ENCODE measurements at regions not wholly inside any gene's neighbourhood (a gene's known extent, or its start where the extent isn't known, plus 50 kb on each side); places are given as distances from the start of the nearest gene placed in this dataset.

DNA sequence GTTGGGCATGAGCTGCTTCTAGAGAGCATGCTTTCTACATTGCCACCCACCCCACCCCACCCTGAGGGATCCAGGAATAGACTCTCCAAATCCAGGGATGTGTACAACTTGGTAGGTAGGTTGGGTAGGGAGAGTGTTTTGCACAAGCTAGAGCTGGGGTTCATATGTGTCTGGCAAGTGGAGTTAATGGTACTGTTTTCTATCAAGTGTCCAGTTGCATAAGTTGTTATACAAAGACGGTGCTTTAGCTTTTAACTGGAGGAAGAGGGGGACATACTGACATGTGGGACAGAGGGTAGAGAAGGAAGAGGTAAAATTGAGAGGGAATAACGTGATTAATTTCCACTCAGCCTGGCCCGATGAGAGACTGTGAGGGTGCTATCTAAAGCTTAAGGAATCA, 51.0 kb upstream of the TNC start:
- H3K36me3 ChIP-seq, result no peaks in the 10 kb centered on the region
- H3K27ac ChIP-seq, result no peak overlapping the region
- H3K4me1 ChIP-seq, result peaks cover 0 to 9% (median 0%) of the 10 kb centered on the region in 3 donors
- no peaks in the 10 kb centered on the region for H3K27me3 ChIP-seq
- WGBS, 2 donors (ENCODE audit: low coverage in 1 of 2), result 75 to 81% methylated on average over 3 of the region's 3 CpGs
- ATAC-seq, result no peak
- no peaks in the 10 kb centered on the region for H3K9me3 ChIP-seq
- no peak overlapping the region for H3K4me3 ChIP-seq
- no peak for TF ChIP-seq POLR2A (IDR thresholded peaks at IDR 0.05)

DNA sequence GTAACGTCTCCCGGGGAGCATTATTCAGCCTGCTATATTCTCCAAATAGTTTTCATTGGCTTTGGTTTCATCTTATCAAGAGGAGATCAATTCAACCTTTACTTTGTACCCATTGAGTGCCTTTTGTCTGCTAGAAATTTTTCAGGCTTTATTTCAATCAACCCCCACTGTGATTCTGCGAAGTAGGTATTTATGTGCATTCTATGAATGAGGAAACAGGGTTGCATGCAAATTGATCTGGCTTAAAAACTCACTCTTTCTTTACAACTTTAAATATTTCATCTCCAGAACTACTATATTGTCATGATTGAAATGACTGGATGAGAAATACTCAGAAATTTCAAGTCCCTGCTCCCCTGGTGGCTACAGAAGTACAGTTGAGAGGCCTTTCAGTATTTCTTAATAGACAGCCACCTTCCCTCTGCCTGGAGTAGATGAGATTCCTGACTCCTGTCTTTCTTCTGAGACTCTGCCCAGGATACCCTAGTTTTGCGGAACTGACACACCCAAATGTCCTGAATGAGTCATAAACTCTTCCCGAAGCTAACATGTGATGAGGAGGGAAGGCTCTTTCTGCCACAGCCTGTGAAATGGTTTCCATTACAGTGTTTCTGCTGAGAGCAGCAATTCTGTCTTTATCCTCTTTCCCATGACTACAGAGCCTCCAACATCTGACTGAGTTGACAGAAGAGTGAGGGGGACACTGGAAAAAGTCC, 52.6 kb upstream of the TNC start:
- Histone ChIP-seq H3K9me3 (no peaks in the 10 kb centered on the region), H3K27ac (no peak overlapping the region), H3K36me3 (no peaks in the 10 kb centered on the region), H3K4me3 (no peak overlapping the region), H3K4me1 (no peaks in the 10 kb centered on the region), H3K27me3 (no peaks in the 10 kb centered on the region)
- 57 to 89% methylated on average over 4 to 5 of the region's 5 CpGs for WGBS, 2 donors (ENCODE audit: low coverage in 1 of 2)
- TF ChIP-seq POLR2AphosphoS5 (IDR thresholded peaks at IDR 0.05) (no peak), EP300 (IDR thresholded peaks at IDR 0.05) (no peak), POLR2A (IDR thresholded peaks at IDR 0.05) (no peak)
- TF ChIP-seq, protein P1, sequence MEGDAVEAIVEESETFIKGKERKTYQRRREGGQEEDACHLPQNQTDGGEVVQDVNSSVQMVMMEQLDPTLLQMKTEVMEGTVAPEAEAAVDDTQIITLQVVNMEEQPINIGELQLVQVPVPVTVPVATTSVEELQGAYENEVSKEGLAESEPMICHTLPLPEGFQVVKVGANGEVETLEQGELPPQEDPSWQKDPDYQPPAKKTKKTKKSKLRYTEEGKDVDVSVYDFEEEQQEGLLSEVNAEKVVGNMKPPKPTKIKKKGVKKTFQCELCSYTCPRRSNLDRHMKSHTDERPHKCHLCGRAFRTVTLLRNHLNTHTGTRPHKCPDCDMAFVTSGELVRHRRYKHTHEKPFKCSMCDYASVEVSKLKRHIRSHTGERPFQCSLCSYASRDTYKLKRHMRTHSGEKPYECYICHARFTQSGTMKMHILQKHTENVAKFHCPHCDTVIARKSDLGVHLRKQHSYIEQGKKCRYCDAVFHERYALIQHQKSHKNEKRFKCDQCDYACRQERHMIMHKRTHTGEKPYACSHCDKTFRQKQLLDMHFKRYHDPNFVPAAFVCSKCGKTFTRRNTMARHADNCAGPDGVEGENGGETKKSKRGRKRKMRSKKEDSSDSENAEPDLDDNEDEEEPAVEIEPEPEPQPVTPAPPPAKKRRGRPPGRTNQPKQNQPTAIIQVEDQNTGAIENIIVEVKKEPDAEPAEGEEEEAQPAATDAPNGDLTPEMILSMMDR (IDR thresholded peaks at IDR 0.05), result no peak
- ATAC-seq, result peak; percentile 67

DNA sequence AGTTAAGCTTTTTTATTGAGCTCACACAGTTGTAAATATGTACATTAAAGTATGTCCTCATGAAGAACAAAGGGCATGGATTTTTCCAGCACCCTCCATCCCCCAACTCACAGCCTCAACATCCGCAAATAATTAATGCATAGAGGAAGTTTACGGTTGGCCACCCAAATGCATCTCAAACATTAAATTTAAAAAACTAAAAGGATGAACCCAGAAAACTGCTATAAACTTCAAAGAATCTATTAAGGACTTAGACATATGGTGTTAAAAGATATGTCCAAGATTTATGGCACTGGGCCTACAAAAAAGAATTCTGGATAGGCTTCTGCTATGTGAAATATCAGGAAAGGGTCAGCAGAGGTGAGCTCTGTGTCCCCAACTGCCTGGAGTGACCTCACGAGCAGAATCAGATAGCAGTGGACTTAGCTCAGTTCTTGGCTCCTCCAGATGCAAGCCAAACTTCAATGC, 54.0 kb upstream of the TNC start:
- no peaks in the 10 kb centered on the region for H3K36me3 ChIP-seq
- no peaks in the 10 kb centered on the region for H3K9me3 ChIP-seq
- 85 to 100% methylated on average over 2 to 3 of the region's 3 CpGs for WGBS, 2 donors (ENCODE audit: low coverage in 1 of 2)
- H3K27me3 ChIP-seq, result no peaks in the 10 kb centered on the region
- H3K4me1 ChIP-seq, result no peaks in the 10 kb centered on the region
- H3K4me3 ChIP-seq, result no peak overlapping the region
- no peak for ATAC-seq
- TF ChIP-seq, protein P1 (IDR thresholded peaks at IDR 0.05), result no peak
- TF ChIP-seq EP300 (IDR thresholded peaks at IDR 0.05), result no peak
- no peak for TF ChIP-seq POLR2AphosphoS5 (IDR thresholded peaks at IDR 0.05)
- no peak for TF ChIP-seq POLR2A (IDR thresholded peaks at IDR 0.05)
- H3K27ac ChIP-seq, result no peak overlapping the region

DNA sequence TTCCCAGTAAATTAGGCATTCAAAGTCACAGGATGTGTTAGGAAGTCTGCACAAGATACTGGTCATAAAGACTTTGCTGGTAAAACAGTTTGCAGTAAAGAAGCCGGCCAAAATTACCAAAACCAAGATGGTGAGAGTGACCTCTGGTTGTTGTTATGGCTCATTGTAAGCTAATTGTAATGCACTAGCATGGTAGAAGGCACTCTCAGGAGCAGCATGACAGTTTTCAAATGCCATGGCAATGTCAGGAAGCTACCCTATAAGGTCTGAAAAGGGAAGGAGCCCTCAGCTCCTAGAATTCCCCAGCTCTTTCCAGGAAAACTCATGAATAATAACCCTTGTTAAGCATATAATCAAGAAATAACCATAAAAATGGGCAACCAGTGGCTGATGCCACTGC, 64.3 kb upstream of the TNC start:
- Histone ChIP-seq H3K36me3 (no peaks in the 10 kb centered on the region), H3K27me3 (no peaks in the 10 kb centered on the region), H3K27ac (no peak overlapping the region), H3K4me1 (no peaks in the 10 kb centered on the region), H3K9me3 (no peaks in the 10 kb centered on the region), H3K4me3 (no peak overlapping the region)
- WGBS, 2 donors (ENCODE audit: low coverage in 1 of 2), result 80 to 100% methylated on average over 1 of the region's 1 CpG
- ATAC-seq, result no peak
- TF ChIP-seq, protein P1 (IDR thresholded peaks at IDR 0.05), result no peak
- no peak for TF ChIP-seq EP300 (IDR thresholded peaks at IDR 0.05)

DNA sequence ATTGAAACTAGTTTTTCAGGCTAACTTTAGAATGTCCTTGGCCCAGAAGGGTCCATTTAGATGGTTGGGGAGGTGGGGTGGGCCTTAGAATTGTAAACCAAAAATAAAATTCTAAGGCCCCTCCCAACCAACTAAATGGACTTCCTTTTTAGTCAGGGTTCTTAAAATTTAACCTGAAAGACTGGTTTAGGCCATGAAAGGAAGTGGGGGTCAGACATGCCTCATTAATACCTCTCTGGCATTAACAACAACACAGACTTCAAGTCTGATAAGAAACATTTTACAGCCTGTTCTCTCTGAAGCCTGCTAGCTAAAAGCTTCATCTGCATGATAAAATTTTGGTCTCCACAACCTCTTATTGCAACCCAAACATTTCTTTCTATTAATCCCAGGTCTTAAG, 65.5 kb upstream of the TNC start:
- Histone ChIP-seq H3K27ac (no peak overlapping the region), H3K4me3 (no peak overlapping the region), H3K4me1 (no peaks in the 10 kb centered on the region), H3K27me3 (no peaks in the 10 kb centered on the region), H3K36me3 (no peaks in the 10 kb centered on the region), H3K9me3 (no peaks in the 10 kb centered on the region)
- ATAC-seq, result no peak
- TF ChIP-seq POLR2A (IDR thresholded peaks at IDR 0.05) (no peak), POLR2AphosphoS5 (IDR thresholded peaks at IDR 0.05) (no peak), EP300 (IDR thresholded peaks at IDR 0.05) (no peak)
- TF ChIP-seq, protein P1 (IDR thresholded peaks at IDR 0.05), result no peak
